Stimulated activated CD4-positive, alpha-beta T cell treated with anti-CD3 and anti-CD28 coated beads, Interleukin-1b, Interleukin-23, amount 100 ng/mL, for 48 hours (primary cell): ENCODE measurements at regions not wholly inside any gene's neighbourhood (a gene's known extent, or its start where the extent isn't known, plus 50 kb on each side); places are given as distances from the start of the nearest gene placed in this dataset.

Experiments used
- DNase-seq: peaks from one replicate; pipeline ENCODE4 v3.0.0-alpha.2; 2020

DNA sequence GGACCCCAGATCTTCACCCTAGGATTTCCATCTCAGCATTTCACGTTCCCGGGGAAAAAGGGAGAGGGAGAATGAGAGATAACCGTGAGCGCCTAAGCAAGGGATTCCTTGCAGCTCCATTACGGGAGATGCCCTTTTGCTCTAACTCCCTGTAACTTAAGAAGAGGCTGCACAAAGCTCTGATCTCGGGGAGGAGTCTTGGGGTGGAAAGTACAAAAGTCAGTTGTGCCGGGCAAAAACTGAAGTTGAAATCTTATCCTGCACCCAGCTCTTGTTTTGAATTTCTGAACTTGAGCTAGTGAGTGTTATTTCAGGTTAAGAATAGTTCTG lies 256.4 kb upstream of the SOX21 start:
- DNase-seq: no peak

DNA sequence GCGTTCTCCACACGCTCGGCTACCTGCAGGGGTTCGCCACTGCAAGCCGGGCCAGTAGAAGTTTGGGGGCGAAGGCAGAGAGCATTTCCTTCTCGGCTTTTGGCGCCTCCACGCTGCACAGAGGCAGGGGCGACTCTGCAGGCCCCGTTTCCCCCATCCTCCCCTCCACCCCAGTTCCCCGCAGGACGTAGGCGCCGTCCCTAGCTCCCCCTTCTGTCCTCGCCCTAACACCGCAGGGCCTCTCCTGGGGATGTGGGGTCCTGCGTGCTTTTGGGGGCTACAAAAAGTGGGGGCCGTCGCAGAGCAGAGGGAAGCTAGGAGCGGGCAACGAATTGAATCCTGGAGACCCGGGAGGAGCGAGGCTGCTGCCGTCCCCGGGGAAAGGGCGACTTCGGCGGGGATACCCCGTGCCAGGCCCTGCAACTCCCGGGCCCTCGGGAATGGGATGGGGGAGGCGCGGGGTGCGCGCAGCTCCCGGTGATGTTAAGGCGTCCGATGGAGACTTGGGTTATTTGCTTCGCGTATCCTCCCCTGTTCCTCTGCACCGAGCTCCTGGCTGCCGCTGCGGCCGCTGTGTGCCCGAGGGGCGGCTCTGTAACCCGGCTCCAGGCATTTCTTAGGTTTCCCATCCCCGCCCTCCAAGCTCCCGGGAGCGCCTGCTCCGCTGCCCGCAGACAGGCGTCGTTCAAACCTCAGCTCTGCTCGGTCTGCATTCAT lies 255.9 kb upstream of the SOX21 start:
- no peak for DNase-seq

DNA sequence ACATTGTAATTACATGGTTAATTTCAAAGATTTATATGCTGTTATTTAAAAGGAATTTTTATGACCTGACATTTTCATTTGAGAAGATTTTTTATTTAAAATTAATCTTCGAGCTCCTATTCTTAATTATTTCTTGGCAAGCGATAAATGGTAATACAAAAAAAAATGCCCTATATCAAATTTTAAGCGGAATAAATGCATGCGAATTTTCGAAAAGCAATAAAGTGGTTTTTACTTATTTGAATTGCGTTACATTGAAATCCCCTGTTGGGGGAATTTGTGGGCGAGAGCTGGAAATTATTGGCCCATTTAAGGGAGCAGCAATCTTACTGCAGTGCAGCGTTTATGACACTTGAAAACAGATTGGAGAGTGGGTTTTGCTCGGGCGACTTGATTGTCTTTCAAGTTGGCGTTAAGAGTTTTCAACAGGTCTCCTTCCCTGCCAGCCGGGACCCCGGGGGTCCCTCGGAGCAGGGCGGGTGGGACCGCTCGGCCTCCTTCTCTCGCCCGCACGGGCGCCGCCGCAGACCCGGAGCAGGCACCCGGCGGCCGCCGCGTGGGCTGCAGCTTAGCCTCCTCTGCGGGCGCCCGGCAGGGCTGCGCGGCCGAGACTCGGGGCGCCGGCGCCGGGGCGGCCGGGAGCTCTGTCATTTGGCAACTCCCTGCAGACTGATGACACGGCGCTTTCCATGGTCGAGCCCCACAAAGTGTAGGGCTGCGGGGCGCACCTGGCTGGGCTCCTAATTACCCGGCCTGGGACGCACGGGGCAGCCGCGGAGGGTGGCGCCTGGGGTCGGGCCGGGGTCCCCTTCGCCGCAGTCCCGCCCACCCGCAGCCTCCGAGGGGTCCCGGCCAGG lies 255.1 kb upstream of the SOX21 start:
- DNase-seq: peak; percentile 20

DNA sequence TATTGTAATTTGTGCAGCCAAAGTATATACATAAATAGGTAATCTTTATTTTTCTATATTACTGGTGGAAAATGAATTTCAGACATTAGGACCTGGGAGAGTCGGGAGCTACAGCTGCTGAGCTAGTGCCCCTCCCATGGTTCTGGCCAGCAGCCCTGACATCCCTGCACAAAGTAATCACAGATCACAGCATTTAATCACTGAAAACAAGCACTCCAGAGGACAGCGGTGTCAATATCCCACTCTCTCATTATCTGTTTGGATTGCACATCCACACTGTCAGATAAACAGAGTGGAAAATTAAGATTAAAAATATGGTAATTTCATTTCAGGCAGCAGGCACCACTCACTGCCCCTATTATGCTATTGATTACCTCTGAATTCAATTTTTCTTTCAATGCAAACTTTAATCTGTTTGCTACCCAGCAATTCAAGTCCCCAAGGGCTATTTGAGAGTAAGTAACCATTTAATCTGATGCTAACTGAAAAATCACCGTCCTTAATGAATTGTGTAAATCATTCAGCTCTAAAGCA lies 254.1 kb upstream of the SOX21 start:
- no peak for DNase-seq

DNA sequence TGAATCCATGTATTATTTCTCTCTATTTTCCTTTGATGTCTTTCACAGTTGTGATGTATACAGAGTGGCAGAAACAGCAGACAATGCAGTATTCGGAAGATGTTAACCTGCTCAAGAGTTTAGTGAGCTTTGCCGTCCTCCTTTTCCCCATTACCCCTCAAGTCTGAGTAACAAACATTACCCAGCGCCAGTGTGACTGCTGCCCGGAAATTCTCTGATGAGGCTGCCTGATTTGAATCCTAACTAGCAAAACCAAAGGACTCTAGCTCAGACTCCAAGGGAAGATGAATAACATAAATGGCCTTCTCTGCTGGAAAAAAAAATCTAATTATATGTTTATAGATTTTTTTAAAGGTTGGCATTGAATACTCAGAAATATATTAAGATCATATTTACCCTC lies 247.3 kb upstream of the SOX21 start:
- no peak for DNase-seq

DNA sequence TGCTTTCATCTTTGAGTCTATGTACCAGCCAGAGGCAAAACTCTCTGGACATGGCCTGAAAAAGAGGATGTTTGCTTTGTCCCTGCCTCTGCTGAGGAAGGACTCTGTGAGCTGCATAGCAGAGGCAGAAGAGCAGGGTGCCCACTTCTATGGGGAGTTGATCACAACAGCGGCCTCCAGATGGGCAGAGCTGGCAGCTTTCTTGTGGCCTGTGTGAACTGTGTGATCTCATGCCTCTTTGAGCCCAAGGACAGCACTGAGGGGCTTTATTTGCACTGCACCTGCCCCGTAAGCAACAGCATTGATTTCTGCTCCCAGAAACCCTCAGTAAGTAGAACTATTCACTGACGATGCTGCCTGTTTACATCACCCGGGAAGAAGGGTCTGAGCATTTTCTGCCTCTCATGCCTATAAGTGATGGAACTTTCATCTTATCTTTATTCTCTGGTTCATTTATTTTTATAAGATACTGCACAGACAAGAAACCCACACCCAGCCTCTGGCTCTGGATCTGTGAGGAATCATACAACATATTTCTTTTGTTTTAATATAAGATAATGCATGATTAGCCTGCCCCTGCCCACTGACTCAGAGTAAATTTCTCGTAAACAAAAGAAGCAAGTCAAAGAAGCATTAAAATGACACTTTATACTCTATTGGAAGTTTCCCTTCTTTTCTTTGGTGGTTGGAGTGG lies 244.2 kb upstream of the SOX21 start:
- DNase-seq: no peak

DNA sequence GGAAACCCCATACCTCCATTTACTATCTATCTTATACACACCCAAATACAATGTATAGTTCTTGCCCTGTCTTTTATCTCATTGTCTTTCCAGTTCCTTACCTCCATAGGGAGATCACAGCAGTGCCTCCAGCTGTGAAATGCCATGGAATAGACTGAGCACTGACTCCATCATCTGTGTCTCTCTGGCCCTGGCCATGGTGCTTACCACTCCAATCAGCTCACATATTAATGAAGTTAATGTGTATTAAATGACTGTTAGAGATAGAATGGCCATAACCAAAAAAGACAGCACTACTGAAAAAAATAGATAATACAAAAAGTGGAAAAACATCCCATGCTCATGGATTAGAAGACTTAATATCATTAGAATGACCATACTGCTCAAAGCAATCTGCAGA lies 240.4 kb upstream of the SOX21 start:
- DNase-seq: no peak

DNA sequence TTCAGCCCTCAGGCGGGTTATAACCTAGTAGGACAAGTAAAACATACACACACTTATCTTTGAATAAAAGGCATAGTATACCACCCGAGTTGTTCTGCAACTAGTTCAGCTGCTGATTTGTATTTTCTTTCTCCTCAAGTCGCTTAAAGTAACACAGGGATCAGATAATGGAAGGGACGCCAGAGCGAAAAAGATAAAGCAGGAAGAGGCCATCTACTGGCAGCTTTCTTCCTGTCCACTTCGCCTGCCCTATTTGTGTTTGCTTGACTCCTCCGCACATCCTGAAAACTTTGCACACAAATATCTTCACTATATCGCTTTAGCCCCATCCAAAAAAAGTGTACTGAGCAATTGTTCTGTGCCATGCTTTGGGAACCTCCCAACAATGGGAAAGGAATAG lies 238.0 kb upstream of the SOX21 start:
- DNase-seq: no peak

DNA sequence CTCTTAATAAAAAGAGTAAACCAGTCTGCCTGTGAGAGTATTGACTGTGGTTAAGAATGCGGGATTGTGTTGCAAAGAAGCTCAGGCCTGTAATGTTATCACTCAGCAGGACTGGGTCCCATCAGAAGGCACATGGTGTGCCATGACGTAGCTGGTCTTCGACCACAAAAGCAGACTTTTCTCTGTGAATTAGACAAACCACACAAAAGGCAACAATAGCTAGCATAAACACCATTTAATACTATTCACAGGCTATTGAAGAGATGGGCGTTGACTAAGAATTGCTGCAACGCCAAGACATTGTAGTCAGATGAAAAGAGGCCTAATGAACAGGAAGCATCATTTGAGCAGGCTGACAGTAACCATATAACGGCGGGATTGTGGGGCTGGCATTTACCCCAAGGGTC lies 235.6 kb upstream of the SOX21 start:
- DNase-seq: no peak

DNA sequence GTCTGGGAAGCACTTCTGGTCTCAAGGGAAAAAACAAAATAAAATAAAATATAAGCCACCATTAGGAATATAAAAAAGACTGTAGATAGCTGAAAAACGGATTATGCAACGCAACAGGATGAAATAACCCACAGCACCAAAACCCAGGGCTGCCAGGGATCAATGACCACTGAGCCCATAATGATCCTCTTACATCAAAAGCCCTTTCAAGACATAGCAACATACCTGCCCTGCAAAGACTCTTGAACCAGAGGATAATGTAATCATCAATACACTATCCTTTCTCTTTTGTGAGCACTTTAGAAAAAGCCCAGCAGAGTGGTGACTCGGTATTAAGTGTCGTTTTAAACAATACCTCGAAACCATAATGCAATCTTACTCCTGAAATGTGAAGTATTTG lies 235.0 kb upstream of the SOX21 start:
- no peak for DNase-seq

DNA sequence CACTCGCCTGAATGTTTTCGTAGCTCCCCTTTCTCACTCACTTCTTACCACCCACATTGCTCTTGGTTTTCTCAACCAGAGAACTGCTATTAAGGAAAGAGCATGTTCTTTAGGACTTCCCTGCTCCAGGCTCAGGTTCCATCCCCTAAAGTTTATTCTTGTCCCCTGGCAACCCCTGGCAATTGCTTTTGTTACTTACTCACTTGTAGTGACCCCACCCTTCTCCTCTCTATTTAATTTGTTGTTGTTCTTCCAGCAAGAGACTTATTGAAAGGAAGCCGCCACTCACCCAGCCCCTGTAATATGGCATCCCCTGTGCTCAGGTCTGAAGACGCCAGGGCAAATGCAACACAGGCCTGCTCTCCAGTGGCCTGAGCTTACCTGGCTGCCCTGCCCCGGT lies 233.7 kb upstream of the SOX21 start:
- DNase-seq: no peak

DNA sequence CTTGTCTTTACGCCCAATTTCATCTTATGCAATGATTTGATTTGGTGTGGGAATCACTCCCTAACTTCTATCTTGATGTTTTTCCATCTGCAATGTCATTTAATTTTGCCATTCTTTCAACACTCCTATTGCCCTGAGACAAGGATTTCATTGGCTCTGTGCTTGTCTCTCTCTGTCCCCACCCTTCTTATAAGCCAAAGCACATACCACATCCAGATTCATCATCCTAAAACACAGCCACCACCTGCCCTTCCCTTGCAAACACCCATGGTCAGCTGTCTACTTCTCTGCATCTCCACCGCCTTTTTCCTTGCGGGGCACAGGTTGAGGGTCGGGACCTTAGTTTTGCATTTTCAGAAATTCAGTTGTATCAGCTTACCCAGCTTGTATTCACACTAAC lies 225.8 kb upstream of the SOX21 start:
- no peak for DNase-seq

DNA sequence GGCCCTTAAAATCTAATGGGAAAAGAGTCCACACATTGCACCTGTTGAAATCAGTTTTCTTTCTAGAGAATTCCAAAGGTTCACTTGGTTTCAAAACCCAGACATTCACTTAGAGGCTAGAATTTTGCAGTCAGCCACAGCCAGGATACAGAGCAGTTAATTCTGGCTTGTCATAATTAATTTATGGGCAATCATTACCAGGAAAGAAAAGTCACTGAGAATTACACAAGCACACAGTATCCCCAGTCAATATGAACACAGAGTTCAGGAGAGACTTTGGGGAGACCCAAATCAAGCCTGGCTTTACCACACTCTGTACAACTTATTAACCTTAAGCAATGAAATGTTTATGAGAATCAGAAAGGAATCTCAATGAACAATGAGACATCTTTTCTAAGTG lies 224.3 kb upstream of the SOX21 start:
- DNase-seq: no peak

DNA sequence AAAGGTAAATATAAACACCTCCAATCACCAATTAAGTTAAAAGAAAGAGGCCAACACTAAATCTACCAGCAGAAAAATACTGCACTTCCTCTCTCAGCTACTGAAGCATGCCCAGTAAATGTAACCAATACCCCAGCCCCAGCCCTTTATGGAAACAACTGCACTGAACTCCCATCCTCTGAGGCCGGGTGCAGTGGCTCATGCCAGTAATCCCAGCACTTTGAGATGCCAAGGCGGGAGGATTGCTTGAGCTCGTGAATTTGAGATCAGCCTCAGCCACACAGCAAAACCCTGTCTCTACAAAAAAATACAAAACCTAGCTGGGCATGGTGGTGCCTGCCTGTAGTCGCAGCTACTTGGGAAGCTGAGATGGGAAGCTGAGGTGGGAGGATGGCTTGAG lies 221.6 kb upstream of the SOX21 start:
- no peak for DNase-seq

DNA sequence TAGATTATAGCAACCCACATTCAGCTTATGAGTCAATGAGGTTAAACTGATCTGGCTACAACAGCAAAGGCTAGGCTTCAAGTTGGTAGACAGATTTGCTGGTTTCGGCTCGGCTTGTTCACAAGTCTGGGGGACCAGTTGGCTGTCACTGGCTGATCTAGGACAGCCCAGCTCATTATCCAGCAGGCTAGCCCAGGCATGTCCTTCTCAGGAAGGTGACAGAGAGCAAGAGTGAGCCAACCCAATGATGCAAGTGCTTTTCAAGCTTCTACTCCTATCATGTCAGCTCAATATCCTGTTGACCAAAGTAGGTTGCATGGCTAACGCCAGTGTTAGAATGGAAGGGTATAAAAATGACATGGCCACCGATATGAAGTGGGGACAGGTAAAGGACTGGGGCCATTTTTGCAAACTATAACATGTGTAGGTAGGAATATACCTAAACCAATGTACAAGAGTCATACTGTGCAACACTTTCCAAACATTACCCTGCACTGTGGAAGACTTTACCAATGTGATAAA lies 220.9 kb upstream of the SOX21 start:
- DNase-seq: no peak

DNA sequence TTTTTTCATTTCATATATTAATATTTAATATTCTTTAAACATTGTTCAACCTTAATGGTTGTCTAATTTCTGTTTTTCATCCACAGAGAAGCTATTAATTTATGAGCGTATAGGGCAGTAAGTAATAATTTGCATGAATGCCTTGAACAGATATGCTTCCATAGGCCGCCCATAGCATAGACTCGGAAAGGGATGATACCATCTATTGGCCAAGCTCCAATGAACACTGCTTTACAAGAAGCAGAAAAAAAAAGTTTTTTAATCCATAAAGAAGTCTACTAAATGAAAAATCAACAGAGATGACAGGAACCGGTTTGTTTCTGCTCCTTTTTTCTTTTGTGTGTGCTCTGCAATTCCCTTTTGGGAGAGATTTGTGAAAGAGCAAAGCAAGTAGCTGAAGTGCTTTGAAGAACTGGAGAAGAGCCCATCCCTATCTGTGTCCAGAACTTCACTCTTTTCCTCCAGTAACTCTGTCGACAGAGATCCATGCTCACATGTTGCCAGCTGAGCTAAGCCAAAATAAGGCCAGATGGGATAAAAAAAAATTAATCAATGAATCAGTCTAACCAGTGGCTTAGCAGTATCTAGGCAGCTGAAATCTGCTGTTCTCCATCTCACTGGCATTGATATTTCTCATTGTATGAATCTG lies 215.9 kb upstream of the SOX21 start:
- DNase-seq: no peak

DNA sequence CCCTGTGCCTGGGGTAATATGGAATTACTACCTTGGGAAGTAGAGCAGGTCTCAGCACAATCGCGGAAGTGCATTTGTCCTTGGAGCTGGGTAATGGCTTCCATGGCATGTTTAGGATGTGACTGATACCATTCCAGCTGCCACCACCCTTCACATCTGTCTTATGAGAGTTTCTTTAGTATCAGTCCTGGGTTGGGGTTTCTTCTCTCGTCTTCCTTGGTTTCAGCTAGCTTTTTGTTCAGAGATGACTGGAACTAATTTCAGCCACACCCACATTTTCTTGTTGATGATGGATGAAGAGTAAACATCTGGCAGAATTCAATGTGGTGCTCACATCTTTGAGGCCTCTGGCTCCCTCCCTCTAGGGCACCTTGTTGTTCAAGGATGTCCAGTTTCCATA lies 212.9 kb upstream of the SOX21 start:
- DNase-seq: no peak

DNA sequence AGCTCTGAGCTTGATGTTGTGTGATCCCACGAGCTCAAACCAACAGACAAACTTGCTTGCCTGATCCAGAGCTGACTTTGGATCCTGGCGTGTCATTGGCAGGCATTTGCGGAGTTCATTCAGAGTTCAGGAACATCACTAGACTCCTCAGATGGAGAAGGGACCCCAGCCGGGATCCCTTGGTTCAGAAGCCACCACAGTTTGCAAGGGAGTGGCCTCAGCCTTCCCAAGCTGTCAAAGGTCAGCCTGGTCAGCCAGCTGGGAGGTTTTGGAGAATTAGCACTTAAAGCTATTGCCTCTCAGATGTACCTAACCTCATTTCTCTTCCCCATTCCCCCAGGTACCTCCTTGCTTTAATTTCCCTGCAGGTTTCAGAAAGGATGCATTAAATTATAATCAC lies 208.8 kb upstream of the SOX21 start:
- DNase-seq: no peak

DNA sequence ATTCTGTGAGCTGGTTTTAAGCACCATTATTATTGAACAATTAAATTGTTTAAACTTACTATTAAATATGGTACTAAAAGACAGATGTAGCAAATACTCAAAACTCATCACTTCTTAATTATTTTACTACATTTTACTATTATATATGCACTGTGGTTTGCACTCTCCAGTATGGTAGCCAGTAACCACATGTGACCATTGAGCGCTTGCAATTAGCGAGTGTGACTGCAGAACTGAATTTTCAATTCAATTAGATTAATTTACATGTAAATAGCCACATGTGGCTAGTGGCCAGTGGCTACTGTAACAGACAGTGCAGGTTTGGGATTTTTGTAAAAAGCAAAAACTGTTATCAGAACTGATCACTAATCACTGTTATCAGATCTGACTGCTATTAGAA lies 208.2 kb upstream of the SOX21 start:
- no peak for DNase-seq

DNA sequence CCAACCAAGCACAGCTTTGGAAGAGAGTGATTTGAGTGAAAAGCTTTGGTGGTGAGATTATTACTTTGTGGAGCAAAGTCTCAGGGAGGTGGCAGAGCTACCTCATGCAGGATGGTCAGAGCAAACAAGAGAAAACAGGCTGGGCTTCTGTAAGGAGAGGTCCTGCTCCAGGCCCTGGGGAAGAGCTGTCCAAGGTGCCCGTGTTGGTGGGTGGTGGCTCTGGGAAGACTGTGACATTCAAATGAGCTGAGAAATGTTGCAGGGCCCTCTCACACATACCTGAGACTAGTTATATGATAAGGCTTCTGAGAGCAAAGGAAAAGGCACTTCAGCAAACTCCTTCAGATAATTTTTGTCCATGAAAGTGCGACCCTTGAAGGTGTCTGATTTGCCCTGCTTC lies 205.5 kb upstream of the SOX21 start:
- no peak for DNase-seq

DNA sequence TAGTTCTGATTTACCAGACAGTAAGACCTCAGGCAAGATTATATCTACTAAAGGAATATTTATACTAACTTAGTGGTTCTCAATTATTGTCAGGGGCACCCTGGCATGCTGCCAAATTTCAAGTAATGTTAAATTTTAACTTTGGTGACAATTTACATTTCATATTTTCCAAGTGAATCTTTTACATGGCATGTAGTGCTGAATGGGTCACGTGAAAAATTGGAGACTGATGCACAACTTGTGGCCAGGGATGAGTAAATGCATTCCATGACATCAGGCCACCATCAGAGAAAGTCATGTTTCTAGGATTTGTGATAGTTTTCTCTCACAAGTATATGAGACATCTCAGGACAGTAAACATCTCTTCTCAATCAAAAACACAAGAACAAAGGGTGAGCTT lies 202.6 kb upstream of the SOX21 start:
- DNase-seq: no peak

DNA sequence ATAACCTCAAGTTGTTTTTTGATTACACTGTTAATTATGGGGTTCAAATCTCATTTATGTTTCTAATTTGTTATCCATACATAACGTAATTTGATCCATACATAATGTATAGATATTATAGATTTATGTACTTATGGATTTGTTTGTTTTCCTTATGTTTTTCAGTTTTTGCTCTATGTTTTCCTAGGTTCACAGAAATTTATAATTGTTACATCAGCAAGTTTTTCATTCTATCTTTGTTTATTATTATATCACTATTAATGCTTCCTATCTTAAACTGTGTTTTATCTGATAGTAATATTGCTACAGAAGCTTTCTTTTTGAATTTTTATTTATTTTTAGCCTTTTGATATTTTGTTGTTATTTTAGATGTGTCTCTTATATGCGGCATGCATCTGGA lies 194.3 kb upstream of the SOX21 start:
- no peak for DNase-seq

DNA sequence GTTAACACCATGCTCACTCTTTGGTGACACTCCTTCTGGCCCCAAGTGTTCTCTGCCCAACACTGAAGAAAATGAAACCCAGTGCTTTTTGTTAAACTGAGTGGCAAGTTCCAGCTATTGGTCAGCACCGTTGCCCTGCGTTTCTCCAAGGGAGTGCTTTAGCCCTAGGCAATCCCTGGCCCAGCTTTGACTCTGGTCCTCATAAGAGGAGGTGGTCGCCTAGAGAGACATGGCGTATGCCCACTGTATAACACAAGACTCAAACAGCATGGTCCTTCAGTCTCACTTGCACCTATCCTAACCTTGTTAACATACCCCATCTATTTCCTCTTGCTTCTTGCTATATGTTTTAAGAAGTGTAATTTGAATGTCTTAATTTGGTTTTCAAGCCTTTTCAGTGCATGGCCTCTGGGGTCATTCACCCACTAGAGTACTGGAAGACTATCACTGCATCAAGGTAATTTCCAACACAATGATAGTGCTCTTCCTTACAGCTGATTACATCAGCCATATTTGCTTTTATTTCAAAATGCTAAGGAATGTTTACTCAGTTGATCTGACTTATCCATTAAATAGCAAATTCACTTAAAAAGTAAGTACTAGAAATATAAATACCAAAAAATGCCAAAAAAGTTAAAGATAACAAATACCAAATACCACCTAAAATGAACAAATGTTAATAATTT lies 190.5 kb upstream of the SOX21 start:
- DNase-seq: no peak
